Urinary bladder (tissue), 3 donors: ENCODE measurements at regions not wholly inside any gene's neighbourhood (a gene's known extent, or its start where the extent isn't known, plus 50 kb on each side); places are given as distances from the start of the nearest gene placed in this dataset.

ENCODE experiments used
- DNase-seq: peaks from one replicate; pipeline ENCODE4 v3.0.0-alpha.2; 2015; ENCODE audit errors: extremely low spot score
- H3K27ac ChIP-seq: one replicate; pipeline ENCODE4 v1.5.1; 2013; ENCODE audit warnings: low read depth, mild to moderate bottlenecking, moderate library complexity
- H3K36me3 ChIP-seq: one replicate; pipeline ENCODE4 v1.6.1; 2013; ENCODE audit warnings: mild to moderate bottlenecking, moderate library complexity; ENCODE audit not compliant: insufficient read depth
- H3K4me1 ChIP-seq: one replicate; pipeline ENCODE4 v1.6.1; 2013; ENCODE audit warnings: mild to moderate bottlenecking, moderate library complexity; ENCODE audit not compliant: insufficient read depth
- H3K4me3 ChIP-seq: one replicate; pipeline ENCODE4 v1.5.1; 2013; ENCODE audit warnings: low read depth, low read length
- WGBS: extraction: QIAGEN DNeasy Blood & Tissue Kit; methylation state at CpG from one replicate; pipeline ENCODE4 v1.1.7; 2013; 5-methylcytosine and 5-hydroxymethylcytosine counted together
- donor health status: healthy with polysubstance abuse.
- donor health status: healthy.

DNA sequence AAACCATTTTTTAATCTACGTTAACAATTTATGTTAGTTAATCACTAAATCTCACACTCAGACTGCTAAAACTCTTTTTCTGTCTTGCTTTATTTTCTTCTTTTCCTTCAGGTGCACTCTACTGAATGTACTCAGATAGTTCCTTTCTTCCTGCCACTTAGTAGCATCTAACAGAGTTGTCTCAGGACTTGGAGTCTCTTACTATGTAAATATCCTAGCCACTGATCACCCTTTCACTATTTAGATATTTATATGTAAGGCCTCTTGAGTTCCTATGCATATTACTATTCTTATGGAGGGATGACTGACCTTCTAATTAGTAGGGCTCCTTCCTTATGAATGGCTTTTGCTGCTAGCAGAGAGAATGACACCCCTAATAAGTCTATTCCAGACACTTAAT is 586.3 kb downstream of the RERGL start:
- no peak for DNase-seq
- Histone ChIP-seq H3K4me3 (no peak overlapping the region), H3K27ac (no peak overlapping the region), H3K36me3 (no peaks in the 10 kb centered on the region), H3K4me1 (no peaks in the 10 kb centered on the region)
- WGBS = 33% methylated on average over 1 of the region's 1 CpG

DNA sequence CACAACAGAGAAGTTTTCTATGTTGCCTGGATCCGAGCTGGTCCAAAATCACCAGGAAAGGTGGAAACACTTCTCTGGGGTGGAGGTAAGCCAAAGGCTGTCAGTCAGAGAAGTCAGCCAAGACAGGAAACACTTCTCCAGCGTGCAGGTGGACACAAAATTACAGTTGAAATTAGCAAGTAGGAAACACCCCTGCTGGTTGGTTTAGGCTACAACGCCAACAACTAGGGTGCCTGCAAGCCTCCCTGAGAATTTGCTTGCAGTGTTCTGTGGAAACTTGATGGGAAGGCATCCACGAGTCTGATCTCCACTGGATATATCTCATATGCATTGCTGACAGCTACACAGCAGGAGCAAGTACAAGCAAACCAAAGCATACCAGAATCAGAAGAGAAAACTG is 600.5 kb downstream of the RERGL start:
- H3K36me3 ChIP-seq = no peaks in the 10 kb centered on the region
- no peak for DNase-seq
- no peak overlapping the region for H3K27ac ChIP-seq
- no peaks in the 10 kb centered on the region for H3K4me1 ChIP-seq
- H3K4me3 ChIP-seq = no peak overlapping the region
- WGBS = 74% methylated on average over 4 of the region's 4 CpGs

- Histone ChIP-seq H3K4me1 (no peaks in the 10 kb centered on the region), H3K4me3 (no peak overlapping the region), H3K27ac (no peak overlapping the region), H3K36me3 (no peaks in the 10 kb centered on the region)
- DNase-seq = no peak
- WGBS = 91% methylated on average over 8 of the region's 8 CpGs
These were observed 610.9 kb downstream of the RERGL start for GRCh38 chr12:17478908-17479673.

- Histone ChIP-seq H3K27ac (no peak overlapping the region), H3K4me1 (no peaks in the 10 kb centered on the region), H3K36me3 (no peaks in the 10 kb centered on the region), H3K4me3 (no peak overlapping the region)
- no peak for DNase-seq
- 96% methylated on average over 12 of the region's 12 CpGs for WGBS
These were observed 619.5 kb downstream of the RERGL start for GRCh38 chr12:17470460-17470859.

DNA sequence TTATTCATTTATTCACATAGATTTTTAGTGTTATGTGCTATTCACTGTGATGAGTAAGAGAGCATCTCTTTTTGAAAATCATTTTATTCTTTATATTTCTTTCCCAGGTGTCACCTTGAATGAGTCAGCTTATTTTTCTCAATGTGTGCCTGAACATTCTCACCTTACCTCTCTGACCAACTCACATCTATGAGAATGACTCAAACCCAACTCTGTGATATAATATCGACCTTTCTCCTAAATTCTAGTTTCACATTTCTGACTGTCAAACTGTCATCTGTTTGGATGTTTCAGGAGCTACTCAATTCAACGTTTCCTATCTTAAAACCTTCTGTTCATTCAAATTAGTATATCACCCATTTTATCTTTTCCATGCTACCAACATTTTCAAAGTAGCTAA is 630.8 kb downstream of the RERGL start:
- Histone ChIP-seq H3K27ac (no peak overlapping the region), H3K4me3 (no peak overlapping the region), H3K36me3 (no peaks in the 10 kb centered on the region), H3K4me1 (no peaks in the 10 kb centered on the region)
- 72% methylated on average over 2 of the region's 2 CpGs for WGBS
- DNase-seq = no peak

DNA sequence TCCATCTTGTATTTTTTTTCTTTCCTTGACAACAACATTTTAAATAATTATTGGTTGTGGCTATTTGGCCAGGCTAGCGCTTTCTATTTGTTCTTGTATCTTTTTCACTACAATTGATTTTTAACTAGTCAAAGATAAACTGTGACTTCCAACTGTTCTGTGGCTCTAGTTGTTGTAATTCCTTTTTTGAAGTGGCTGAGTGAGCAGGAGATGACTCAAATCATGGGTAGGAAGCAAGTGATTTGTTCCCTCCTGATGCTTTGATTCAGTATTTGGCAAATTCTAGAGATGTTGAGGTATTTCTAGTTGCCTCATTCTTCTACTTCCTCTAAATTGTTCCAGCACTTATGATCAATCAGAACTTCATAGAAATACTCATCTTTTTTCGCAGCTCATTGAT is 633.5 kb downstream of the RERGL start:
- WGBS = 65% methylated on average over 2 of the region's 2 CpGs
- Histone ChIP-seq H3K4me1 (no peaks in the 10 kb centered on the region), H3K27ac (no peak overlapping the region), H3K4me3 (no peak overlapping the region), H3K36me3 (no peaks in the 10 kb centered on the region)
- DNase-seq = no peak

DNA sequence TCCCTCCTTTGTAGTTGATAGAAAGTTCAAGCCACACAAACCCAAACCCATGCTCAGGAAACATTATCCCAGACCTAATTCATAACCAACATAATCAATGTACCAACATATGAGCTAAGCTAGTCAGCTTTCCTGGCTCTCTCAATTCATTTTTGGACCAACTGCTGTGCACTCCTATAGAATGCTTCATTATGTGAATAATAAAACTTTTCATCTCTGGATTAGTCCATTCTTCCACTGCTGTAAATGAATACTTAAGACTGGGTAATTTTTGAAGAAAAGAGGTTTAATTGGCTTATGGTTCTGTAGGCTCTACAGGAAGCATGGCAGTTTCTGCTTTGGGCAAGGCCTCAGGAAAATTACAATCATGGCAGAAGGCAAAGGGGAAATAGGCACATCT is 651.9 kb downstream of the RERGL start:
- no peak for DNase-seq
- no peaks in the 10 kb centered on the region for H3K4me1 ChIP-seq

DNA sequence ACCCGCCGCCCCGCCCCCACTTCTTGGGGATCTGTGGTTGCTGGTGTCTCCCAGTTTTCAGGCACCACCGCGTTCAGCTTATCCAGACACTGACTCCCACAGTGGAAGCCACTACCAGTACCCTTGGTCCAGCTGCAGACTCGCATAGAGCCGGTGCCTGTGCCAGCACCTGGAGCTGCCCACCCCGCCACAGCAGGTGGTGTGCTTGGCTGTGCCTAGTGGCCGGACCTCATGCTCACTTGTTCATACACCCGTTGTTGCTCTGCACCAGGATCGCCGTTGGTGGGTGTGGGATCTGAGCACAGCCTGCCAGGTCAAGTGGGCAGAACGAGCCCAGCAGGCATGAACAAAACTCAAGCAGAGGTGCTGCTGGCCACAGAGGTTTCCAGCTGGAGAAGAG is 673.2 kb downstream of the RERGL start:
- no peak for DNase-seq
- H3K27ac ChIP-seq = no peak overlapping the region
- no peak overlapping the region for H3K4me3 ChIP-seq
- H3K36me3 ChIP-seq = no peaks in the 10 kb centered on the region
- no peaks in the 10 kb centered on the region for H3K4me1 ChIP-seq
- WGBS = 94% methylated on average over 13 of the region's 13 CpGs

More for the DNA sequence above, 651.9 kb downstream of the RERGL start:
- no peak overlapping the region for H3K27ac ChIP-seq
- no peak overlapping the region for H3K4me3 ChIP-seq
- H3K36me3 ChIP-seq = no peaks in the 10 kb centered on the region

- Histone ChIP-seq H3K36me3 (no peaks in the 10 kb centered on the region), H3K4me3 (no peak overlapping the region), H3K27ac (no peak overlapping the region), H3K4me1 (no peaks in the 10 kb centered on the region)
- DNase-seq = no peak
These were observed 675.4 kb downstream of the RERGL start for GRCh38 chr12:17414596-17414995.

DNA sequence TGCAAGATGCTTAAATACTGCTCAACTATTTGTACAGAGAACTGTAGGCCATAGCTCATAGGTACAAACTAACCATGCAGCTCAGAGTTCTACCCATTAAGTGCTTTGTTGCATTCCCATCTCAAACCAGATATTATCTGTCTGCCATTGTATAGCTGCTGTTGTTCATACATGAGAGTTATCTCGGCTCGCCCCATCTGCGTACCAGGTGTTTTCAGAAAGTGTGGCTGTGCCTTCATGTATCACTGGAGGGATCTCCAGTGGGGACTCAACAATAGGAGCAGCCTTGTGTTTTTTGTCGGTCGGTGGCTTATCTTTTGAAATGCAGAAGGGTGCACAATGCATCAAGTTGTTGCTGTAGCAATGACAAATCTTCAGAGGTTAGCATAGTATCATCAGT is 678.3 kb downstream of the RERGL start:
- WGBS = 94% methylated on average over 5 of the region's 5 CpGs
- no peak overlapping the region for H3K27ac ChIP-seq
- no peak overlapping the region for H3K4me3 ChIP-seq
- H3K4me1 ChIP-seq = no peaks in the 10 kb centered on the region
- no peak for DNase-seq
- no peaks in the 10 kb centered on the region for H3K36me3 ChIP-seq

GRCh38 chr12:17388679-17389078 is 701.3 kb downstream of the RERGL start:
- H3K4me1 ChIP-seq = no peaks in the 10 kb centered on the region
- no peak for DNase-seq
- no peak overlapping the region for H3K4me3 ChIP-seq
- 87% methylated on average over 4 of the region's 4 CpGs for WGBS
- H3K27ac ChIP-seq = no peak overlapping the region
- no peaks in the 10 kb centered on the region for H3K36me3 ChIP-seq

DNA sequence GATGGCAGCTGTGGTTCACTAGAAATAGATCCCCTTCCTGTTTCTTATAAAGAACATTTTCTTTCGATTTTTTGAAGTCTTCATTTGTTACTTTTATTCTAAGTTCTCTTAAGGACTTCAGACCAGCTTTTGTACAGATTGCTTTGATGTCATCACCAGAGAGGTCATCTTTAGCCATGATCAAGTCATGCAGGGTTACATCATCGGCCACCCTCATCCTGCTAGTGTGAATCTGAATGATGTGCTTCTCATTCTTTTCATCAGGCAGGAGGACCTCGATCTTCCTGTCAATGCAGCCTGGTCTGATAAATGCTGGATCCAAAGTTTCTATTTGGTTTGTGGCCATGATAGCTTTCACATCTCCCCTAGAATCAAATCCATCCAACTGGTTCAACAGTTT is 706.7 kb downstream of the RERGL start:
- Histone ChIP-seq H3K27ac (no peak overlapping the region), H3K4me1 (no peaks in the 10 kb centered on the region), H3K36me3 (no peaks in the 10 kb centered on the region), H3K4me3 (no peak overlapping the region)
- 81% methylated on average over 3 of the region's 3 CpGs for WGBS
- no peak for DNase-seq

- WGBS = 61% methylated on average over 2 of the region's 2 CpGs
- no peaks in the 10 kb centered on the region for H3K36me3 ChIP-seq
- H3K4me3 ChIP-seq = no peak overlapping the region
- no peak for DNase-seq
- no peaks in the 10 kb centered on the region for H3K4me1 ChIP-seq
- H3K27ac ChIP-seq = no peak overlapping the region
These were observed 708.8 kb downstream of the RERGL start for GRCh38 chr12:17381211-17381610.

DNA sequence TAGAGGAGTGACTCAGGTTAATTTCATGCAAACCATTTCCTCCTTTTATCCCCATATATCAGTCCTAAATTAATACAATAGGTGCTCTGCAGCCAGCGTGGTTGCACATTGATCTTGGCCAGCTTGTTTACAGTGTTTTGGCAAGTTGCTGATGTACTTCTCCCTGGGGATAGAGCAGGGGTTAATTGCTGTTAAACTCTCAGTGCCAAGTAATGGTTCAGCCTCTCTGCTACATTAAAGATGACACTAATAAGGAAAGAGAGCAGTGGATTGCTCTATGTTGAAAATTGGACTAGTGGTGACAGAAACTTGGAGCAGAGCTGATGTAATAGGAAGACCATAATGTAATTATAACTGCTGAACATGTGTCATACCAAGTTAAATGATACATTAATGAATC is 717.5 kb downstream of the RERGL start:
- WGBS = 21% methylated on average over 1 of the region's 1 CpG
- Histone ChIP-seq H3K36me3 (no peaks in the 10 kb centered on the region), H3K27ac (no peak overlapping the region), H3K4me3 (no peak overlapping the region), H3K4me1 (no peaks in the 10 kb centered on the region)
- no peak for DNase-seq
